BLaER1 (cell line): ENCODE measurements at regions not wholly inside any gene's neighbourhood (a gene's known extent, or its start where the extent isn't known, plus 50 kb on each side); places are given as distances from the start of the nearest gene placed in this dataset.

ENCODE experiments used
- H3K27ac ChIP-seq: shearing (Covaris generic); formaldehyde crosslinking; 2 replicates; pipeline ENCODE4 v1.8.1; 2022
- H3K27me3 ChIP-seq: shearing (Covaris generic); formaldehyde crosslinking; 2 replicates; pipeline ENCODE4 v1.8.1; 2022
- H3K36me3 ChIP-seq: shearing (Covaris generic); formaldehyde crosslinking; 2 replicates; pipeline ENCODE4 v1.8.1; 2022
- H3K4me1 ChIP-seq: shearing (Covaris generic); formaldehyde crosslinking; 2 replicates; pipeline ENCODE4 v1.8.1; 2022
- H3K4me2 ChIP-seq: shearing (Covaris generic); formaldehyde crosslinking; 2 replicates; pipeline ENCODE4 v1.8.1; 2022
- H3K4me3 ChIP-seq: shearing (Covaris generic); formaldehyde crosslinking; 2 replicates; pipeline ENCODE4 v1.8.1; 2022
- H3K9ac ChIP-seq: shearing (Covaris generic); formaldehyde crosslinking; 2 replicates; pipeline ENCODE4 v1.8.1; 2022
- H3K9me3 ChIP-seq: shearing (Covaris generic); formaldehyde crosslinking; 2 replicates; pipeline ENCODE4 v1.8.1; 2022
- H4K20me1 ChIP-seq: shearing (Covaris generic); formaldehyde crosslinking; 2 replicates; pipeline ENCODE4 v1.8.1; 2022
- Cebpa-rat ChIP-seq: shearing (Covaris generic); IDR thresholded peaks from 2 replicates; pipeline ENCODE4 v1.8.1; 2022

DNA sequence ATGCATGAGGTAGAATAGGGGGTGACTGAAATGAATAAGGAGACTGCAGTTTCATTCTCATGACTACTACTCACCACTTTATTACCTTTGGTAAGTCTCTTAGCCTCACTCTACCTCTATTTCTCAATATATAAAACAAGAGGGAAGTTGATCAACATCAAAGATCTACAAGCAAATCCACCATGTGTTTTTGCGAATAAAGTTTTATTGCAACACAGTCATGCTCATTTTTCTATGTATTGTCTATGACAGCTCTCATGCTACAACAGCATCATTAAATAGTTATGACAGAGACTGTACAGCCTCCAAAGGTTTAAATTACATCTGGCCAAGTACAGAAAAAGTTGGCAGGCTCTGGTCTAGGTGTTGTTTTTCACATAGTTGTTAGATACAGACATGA is 72.6 kb upstream of the CPEB2 start:
- Histone ChIP-seq H3K4me2 (no peak overlapping the region), H3K4me1 (no peaks in the 10 kb centered on the region), H3K4me3 (no peak overlapping the region), H3K9me3 (no peaks in the 10 kb centered on the region), H4K20me1 (no peaks in the 10 kb centered on the region), H3K27me3 (no peaks in the 10 kb centered on the region), H3K27ac (no peak overlapping the region), H3K36me3 (no peaks in the 10 kb centered on the region), H3K9ac (no peak overlapping the region)
- no peak for TF ChIP-seq Cebpa-rat

DNA sequence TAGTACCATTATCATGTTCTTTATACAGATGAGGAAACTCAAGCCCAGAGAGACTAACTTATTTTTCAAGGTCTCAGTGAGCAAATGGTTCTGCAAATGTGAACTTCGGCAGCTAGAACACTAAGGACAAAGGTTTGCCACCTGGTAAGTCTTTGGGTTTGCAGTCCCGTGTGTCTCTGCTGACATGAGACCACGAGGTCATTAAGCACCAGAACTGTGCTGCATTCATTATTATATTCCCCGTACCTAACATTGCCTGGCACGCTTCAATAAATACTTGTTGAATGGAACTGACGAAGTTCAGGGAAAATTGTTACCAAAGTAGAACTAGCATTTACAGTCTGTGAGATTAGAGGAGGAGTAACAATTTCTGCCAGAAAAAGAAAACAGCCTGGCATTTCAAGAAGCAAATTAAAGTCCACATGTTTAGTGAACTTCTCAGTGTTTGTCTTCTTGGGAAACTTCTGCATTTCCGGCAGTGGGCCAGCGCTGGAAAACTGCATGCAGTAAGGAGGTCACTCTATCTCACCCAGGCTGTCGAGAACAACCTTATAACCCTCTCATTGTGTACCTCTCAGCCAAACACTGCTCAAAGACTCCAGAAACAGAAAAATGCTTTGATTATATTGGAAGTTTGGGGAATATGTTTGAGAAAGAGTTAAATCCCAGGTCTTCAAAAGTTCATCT is 67.4 kb upstream of the CPEB2 start:
- no peak overlapping the region for H3K4me3 ChIP-seq

DNA sequence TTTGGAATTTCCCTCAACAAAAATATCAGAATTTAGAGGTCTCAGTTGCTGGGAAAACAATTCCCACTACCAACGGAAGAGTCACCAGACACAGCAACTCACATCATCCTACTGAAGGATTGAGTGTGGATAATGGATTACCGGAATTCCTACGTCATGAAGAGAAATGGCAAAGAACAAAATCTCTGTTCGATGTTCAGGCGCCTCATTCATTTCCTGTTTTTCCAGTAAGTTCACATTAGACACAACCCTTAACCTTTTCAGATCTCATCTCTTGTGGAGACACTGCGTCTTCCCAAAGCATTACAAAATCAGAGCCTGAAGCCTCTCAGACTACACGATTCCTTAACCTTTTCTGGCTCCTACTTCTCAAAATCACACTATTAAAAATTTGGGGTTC is 58.5 kb upstream of the CPEB2 start:
- TF ChIP-seq Cebpa-rat = no peak
- Histone ChIP-seq H3K36me3 (no peaks in the 10 kb centered on the region), H4K20me1 (no peaks in the 10 kb centered on the region), H3K9me3 (no peaks in the 10 kb centered on the region), H3K4me3 (no peak overlapping the region), H3K4me2 (no peak overlapping the region), H3K27ac (no peak overlapping the region), H3K9ac (no peak overlapping the region), H3K4me1 (no peaks in the 10 kb centered on the region), H3K27me3 (no peaks in the 10 kb centered on the region)

More for the DNA sequence above, 67.4 kb upstream of the CPEB2 start:
- H3K4me1 ChIP-seq = no peaks in the 10 kb centered on the region
- no peaks in the 10 kb centered on the region for H3K27me3 ChIP-seq
- no peak overlapping the region for H3K27ac ChIP-seq
- no peak overlapping the region for H3K9ac ChIP-seq
- H3K36me3 ChIP-seq = no peaks in the 10 kb centered on the region
- H3K4me2 ChIP-seq = no peak overlapping the region
- no peak for TF ChIP-seq Cebpa-rat
- H3K9me3 ChIP-seq = no peaks in the 10 kb centered on the region
- no peaks in the 10 kb centered on the region for H4K20me1 ChIP-seq

DNA sequence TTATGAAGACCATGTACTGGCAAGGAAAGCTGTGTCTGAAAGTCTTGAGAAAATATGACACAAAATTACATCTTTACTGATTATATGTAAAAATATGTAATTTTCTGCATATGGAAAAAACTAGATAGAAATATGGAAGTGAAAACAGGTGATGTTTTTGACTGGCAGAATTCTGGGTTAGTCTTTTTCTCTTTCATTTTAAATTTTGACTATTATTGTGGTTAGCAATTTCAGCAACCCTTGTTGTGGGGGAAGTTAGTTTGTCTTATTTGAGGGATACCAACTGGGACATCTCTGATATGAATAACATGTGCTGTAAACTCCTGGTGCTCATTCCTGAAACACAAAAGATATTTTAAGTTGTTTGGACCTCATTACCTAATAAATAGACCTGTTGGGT is 49.9 kb upstream of the CPEB2 start:
- no peak for TF ChIP-seq Cebpa-rat
- Histone ChIP-seq H3K9me3 (no peaks in the 10 kb centered on the region), H4K20me1 (no peaks in the 10 kb centered on the region), H3K9ac (no peak overlapping the region), H3K4me2 (no peak overlapping the region), H3K4me1 (no peaks in the 10 kb centered on the region), H3K27me3 (no peaks in the 10 kb centered on the region), H3K27ac (no peak overlapping the region), H3K36me3 (no peaks in the 10 kb centered on the region), H3K4me3 (no peak overlapping the region)
